C4-2B (cell line): ENCODE measurements at regions not wholly inside any gene's neighbourhood (a gene's known extent, or its start where the extent isn't known, plus 50 kb on each side); places are given as distances from the start of the nearest gene placed in this dataset.
"Not testable (repeated sequence)": the region's sequence is repeated elsewhere in the genome, so short reads cannot be mapped to it uniquely, and the experiment has no call there.

ENCODE experiments used
- H3K27ac ChIP-seq: fragments of 450-650 bp; 2 replicates; pipeline ENCODE4 v1.5.1; 2017
- CTCF ChIP-seq: fragments of 450-650 bp; conservative IDR thresholded peaks from 2 replicates; pipeline ENCODE4 v1.5.1; 2017; ENCODE audit warnings: mild to moderate bottlenecking
- ZFX ChIP-seq: fragments of 450-650 bp; IDR thresholded peaks from 2 replicates; pipeline ENCODE4 v1.6.1; 2017

- no peak overlapping the region for H3K27ac ChIP-seq
- TF ChIP-seq CTCF (no peak), ZFX (no peak)
Observed at GRCh38 chr2:133988316-133988891, 265.5 kb upstream of the MGAT5 start.

DNA sequence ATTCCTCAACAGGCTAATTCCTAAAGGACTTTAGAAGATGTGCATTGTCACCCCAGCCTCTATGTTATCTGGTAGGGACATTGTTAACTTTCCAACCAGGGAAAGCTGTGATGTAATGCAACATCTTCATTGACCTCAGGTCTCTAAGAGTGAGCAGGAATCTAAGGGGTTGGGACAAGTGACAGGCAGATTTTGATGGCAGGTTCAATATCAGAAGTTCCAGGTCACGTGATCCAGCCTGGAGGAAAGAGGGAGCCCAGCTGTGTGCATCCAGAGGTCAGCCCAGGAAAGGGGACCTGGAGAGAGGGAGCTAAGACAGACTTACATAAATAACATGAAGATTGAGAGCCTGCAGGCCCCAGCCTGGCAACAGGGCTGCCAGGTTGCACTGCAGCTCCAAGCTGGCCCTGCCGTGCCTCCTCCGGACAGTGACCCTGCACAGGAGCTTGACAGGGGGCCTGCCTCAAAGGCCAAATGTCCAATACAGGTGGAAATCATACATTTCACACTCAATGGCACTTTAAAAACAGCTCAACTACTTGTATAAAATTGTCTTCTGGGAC, 262.2 kb upstream of the MGAT5 start:
- no peak overlapping the region for H3K27ac ChIP-seq
- TF ChIP-seq ZFX (no peak), CTCF (no peak)

- no peak overlapping the region for H3K27ac ChIP-seq
- no peak for TF ChIP-seq ZFX
- no peak for TF ChIP-seq CTCF
Observed at GRCh38 chr2:133992454-133992853, 261.4 kb upstream of the MGAT5 start.

DNA sequence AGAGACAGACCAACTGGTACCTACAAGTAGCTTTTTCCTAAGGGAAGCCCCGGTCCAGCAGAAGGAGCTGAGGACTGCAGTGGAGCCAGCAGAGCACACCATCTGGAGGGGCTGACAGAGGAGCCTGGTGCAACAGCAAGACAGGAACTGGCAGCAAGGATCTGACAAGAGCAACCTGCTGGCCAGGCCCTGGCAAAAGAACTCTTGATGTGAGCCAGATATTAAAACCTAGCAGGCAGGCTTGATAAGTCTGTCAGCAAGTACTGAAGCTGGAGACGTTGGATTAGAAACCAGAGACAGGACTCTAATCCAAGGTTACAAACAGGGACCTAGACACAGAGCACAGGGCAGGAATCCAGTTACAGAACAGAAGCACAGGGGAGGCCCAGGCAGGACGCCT, 260.7 kb upstream of the MGAT5 start:
- TF ChIP-seq CTCF (no peak), ZFX (no peak)
- no peak overlapping the region for H3K27ac ChIP-seq

- not testable (repeated sequence) for H3K27ac ChIP-seq
Observed at GRCh38 chr2:133998726-133999125, 255.1 kb upstream of the MGAT5 start.

DNA sequence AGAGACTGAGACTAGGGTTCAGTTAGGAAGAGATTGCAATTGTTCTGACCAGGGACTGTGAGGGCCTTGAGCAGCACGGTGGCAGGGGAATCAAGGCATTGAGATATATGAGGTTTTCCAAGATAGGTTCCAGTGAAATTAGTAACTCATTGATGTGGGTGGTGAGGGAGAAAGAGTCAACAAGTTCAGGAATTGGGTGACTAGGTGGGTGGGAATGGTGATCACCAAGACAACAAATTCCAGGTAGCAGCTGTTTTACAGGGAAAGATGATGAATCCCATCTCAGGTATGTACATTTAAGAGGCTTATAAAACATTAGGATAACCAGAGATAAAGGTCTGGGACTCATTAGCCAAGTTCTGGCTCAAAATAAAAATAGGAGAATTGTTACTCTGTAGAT, 251.5 kb upstream of the MGAT5 start:
- TF ChIP-seq CTCF = no peak
- H3K27ac ChIP-seq = no peak overlapping the region

GRCh38 chr2:134002921-134003320, 251.0 kb upstream of the MGAT5 start:
- no peak for TF ChIP-seq ZFX
- H3K27ac ChIP-seq = no peak overlapping the region

DNA sequence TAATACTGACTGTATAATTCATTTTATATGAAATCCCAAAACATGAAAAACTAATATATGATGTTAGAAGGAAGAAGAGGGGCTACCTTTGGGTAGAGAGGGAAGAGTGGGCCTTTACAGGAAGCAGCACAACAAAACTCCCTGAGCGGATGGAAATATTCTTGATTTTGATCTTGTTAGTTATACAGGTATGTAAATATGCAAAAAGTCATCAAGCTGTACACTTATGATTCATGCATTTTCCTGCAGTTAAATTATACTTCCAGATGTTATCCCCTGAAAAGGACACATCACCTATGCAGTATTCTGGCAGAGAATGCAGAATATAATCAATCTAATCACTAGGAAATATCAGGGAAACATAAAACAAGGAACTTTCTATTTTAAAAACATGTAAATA, 249.4 kb upstream of the MGAT5 start:
- H3K27ac ChIP-seq = no peak overlapping the region
- TF ChIP-seq CTCF (no peak), ZFX (no peak)

DNA sequence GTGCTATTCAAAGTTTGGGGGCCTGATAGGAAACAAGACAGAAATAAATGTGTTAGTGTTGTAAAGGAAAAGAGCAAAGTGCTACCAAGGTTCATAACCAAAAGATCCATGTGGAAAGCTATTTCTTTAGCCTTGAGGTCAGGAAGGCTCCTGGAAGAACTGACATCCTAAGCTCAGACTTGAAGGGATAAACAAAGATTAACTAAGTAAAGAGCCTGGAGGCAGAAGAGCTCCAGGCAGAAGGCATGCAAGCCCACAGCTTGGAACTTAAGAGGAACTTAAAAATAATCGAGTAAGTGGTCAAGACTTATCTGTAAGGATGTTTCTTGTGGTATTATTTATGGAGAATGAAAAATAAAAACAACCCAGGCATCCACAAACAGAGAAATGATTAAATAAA, 245.0 kb upstream of the MGAT5 start:
- TF ChIP-seq ZFX = no peak
- no peak for TF ChIP-seq CTCF
- H3K27ac ChIP-seq = no peak overlapping the region
